Thymus (tissue), 11 donors: ENCODE measurements at regions not wholly inside any gene's neighbourhood (a gene's known extent, or its start where the extent isn't known, plus 50 kb on each side); places are given as distances from the start of the nearest gene placed in this dataset.

ENCODE experiments used
- DNase-seq, 9 donors: peaks; one replicate each; pipeline ENCODE4 v3.0.0-alpha.2; 2013; ENCODE audit warnings: low spot score in 9 of 9, low read depth in 6 of 9, missing footprints in 1 of 9
- H3K27ac ChIP-seq, 2 donors: one replicate each; pipeline ENCODE4 v1.5.1; 2013; ENCODE audit warnings: control low read depth in 1 of 2, low read depth in 1 of 2, low read length in 1 of 2, mild to moderate bottlenecking in 1 of 2, moderate library complexity in 1 of 2
- H3K27me3 ChIP-seq, 2 donors: one replicate each; pipeline ENCODE4 v1.5.1; 2013; ENCODE audit warnings: low read length in 1 of 2; ENCODE audit not compliant: control insufficient read depth in 2 of 2, insufficient read depth in 1 of 2
- H3K36me3 ChIP-seq, 2 donors: one replicate each; pipeline ENCODE4 v1.5.1; 2013; ENCODE audit warnings: low read length in 1 of 2, mild to moderate bottlenecking in 1 of 2, moderate library complexity in 1 of 2; ENCODE audit not compliant: control insufficient read depth in 2 of 2, insufficient read depth in 2 of 2
- H3K4me1 ChIP-seq, 2 donors: one replicate each; pipeline ENCODE4 v1.5.1; 2013; ENCODE audit warnings: low read length in 2 of 2; ENCODE audit not compliant: control insufficient read depth in 2 of 2, insufficient read depth in 2 of 2
- H3K4me3 ChIP-seq, 2 donors: one replicate each; pipeline ENCODE4 v1.5.1; 2013; ENCODE audit warnings: low read length in 2 of 2, control low read depth in 1 of 2, mild to moderate bottlenecking in 1 of 2
- H3K9me3 ChIP-seq, 2 donors: one replicate each; pipeline ENCODE4 v1.5.1; 2013; ENCODE audit warnings: low read length in 1 of 2, mild to moderate bottlenecking in 1 of 2; ENCODE audit not compliant: control insufficient read depth in 2 of 2, insufficient read depth in 1 of 2
- WGBS: extraction: QIAGEN DNeasy Blood & Tissue Kit; methylation state at CpG from one replicate; pipeline ENCODE4 v1.1.7; 2013; 5-methylcytosine and 5-hydroxymethylcytosine counted together
- donor health status: healthy.

GRCh38 chr7:81611805-81612204, 158.0 kb downstream of the HGF start:
- Histone ChIP-seq H3K27ac (no peak overlapping the region), H3K4me1 (no peaks in the 10 kb centered on the region), H3K36me3 (no peaks in the 10 kb centered on the region), H3K9me3 (no peaks in the 10 kb centered on the region), H3K4me3 (no peak overlapping the region), H3K27me3 (peaks cover 0 to 4% of the 10 kb centered on the region in 2 donors)
- WGBS = 98% methylated on average over 1 of the region's 1 CpG
- no peak for DNase-seq

GRCh38 chr7:81611040-81611439, 158.8 kb downstream of the HGF start:
- Histone ChIP-seq H3K27me3 (peaks cover 0 to 4% of the 10 kb centered on the region in 2 donors), H3K27ac (no peak overlapping the region), H3K9me3 (no peaks in the 10 kb centered on the region), H3K36me3 (no peaks in the 10 kb centered on the region), H3K4me3 (no peak overlapping the region), H3K4me1 (no peaks in the 10 kb centered on the region)
- 91% methylated on average over 27 of the region's 27 CpGs for WGBS
- no peak for DNase-seq

GRCh38 chr7:81608748-81609382, 161.0 kb downstream of the HGF start:
- no peak for DNase-seq
- Histone ChIP-seq H3K9me3 (no peaks in the 10 kb centered on the region), H3K36me3 (no peaks in the 10 kb centered on the region), H3K4me3 (no peak overlapping the region), H3K27me3 (peaks cover 0 to 4% of the 10 kb centered on the region in 2 donors), H3K4me1 (no peaks in the 10 kb centered on the region), H3K27ac (no peak overlapping the region)
- WGBS = 86% methylated on average over 6 of the region's 6 CpGs

- DNase-seq = no peak
- no peaks in the 10 kb centered on the region for H3K4me1 ChIP-seq
- peaks cover 0 to 4% of the 10 kb centered on the region in 2 donors for H3K27me3 ChIP-seq
- H3K36me3 ChIP-seq = no peaks in the 10 kb centered on the region
- H3K9me3 ChIP-seq = no peaks in the 10 kb centered on the region
- no peak overlapping the region for H3K4me3 ChIP-seq
- H3K27ac ChIP-seq = no peak overlapping the region
These were observed 161.9 kb downstream of the HGF start for GRCh38 chr7:81607987-81608386.

GRCh38 chr7:81606078-81606863, 163.6 kb downstream of the HGF start:
- Histone ChIP-seq H3K4me3 (no peak overlapping the region), H3K36me3 (no peaks in the 10 kb centered on the region), H3K27me3 (peaks cover 0 to 4% of the 10 kb centered on the region in 2 donors), H3K9me3 (no peaks in the 10 kb centered on the region), H3K27ac (no peak overlapping the region), H3K4me1 (no peaks in the 10 kb centered on the region)
- 93% methylated on average over 3 of the region's 3 CpGs for WGBS
- DNase-seq = no peak

GRCh38 chr7:81605493-81605892, 164.4 kb downstream of the HGF start:
- Histone ChIP-seq H3K4me3 (no peak overlapping the region), H3K27ac (no peak overlapping the region), H3K27me3 (no peaks in the 10 kb centered on the region), H3K36me3 (no peaks in the 10 kb centered on the region), H3K4me1 (no peaks in the 10 kb centered on the region), H3K9me3 (no peaks in the 10 kb centered on the region)
- WGBS = 97% methylated on average over 4 of the region's 4 CpGs
- no peak for DNase-seq

GRCh38 chr7:81604808-81605174, 165.1 kb downstream of the HGF start:
- WGBS = 95% methylated on average over 2 of the region's 2 CpGs

GRCh38 chr7:81604075-81604807, 165.6 kb downstream of the HGF start:
- 95% methylated on average over 12 of the region's 12 CpGs for WGBS
- H3K9me3 ChIP-seq = no peaks in the 10 kb centered on the region
- no peak for DNase-seq
- H3K36me3 ChIP-seq = no peaks in the 10 kb centered on the region
- no peak overlapping the region for H3K4me3 ChIP-seq
- no peak overlapping the region for H3K27ac ChIP-seq
- no peaks in the 10 kb centered on the region for H3K4me1 ChIP-seq
- H3K27me3 ChIP-seq = no peaks in the 10 kb centered on the region

More at GRCh38 chr7:81604808-81605174, 165.1 kb downstream of the HGF start:
- no peak for DNase-seq
- no peaks in the 10 kb centered on the region for H3K9me3 ChIP-seq
- no peak overlapping the region for H3K27ac ChIP-seq
- H3K36me3 ChIP-seq = no peaks in the 10 kb centered on the region
- H3K4me3 ChIP-seq = no peak overlapping the region
- no peaks in the 10 kb centered on the region for H3K27me3 ChIP-seq
- H3K4me1 ChIP-seq = no peaks in the 10 kb centered on the region

GRCh38 chr7:81600608-81601007, 169.2 kb downstream of the HGF start:
- H3K27me3 ChIP-seq = no peaks in the 10 kb centered on the region
- no peak overlapping the region for H3K27ac ChIP-seq
- H3K4me3 ChIP-seq = no peak overlapping the region
- H3K36me3 ChIP-seq = no peaks in the 10 kb centered on the region
- no peaks in the 10 kb centered on the region for H3K9me3 ChIP-seq
- H3K4me1 ChIP-seq = no peaks in the 10 kb centered on the region
- 95% methylated on average over 2 of the region's 2 CpGs for WGBS
- no peak for DNase-seq
